Tibial nerve (tissue), 3 donors: ENCODE measurements at regions not wholly inside any gene's neighbourhood (a gene's known extent, or its start where the extent isn't known, plus 50 kb on each side); places are given as distances from the start of the nearest gene placed in this dataset.

ENCODE experiments used
- POLR2A ChIP-seq, 2 donors: fragments of 450-650 bp; IDR thresholded peaks; one replicate each; pipeline ENCODE4 v1.6.1; 2017; ENCODE audit warnings: antibody characterized with exemption in 2 of 2, mild to moderate bottlenecking in 2 of 2, moderate library complexity in 2 of 2
- TF ChIP-seq, protein P1 (sequence below), 5 experiments: fragments of 200-600 bp in 3 of 5; fragments of 450-650 bp in 2 of 5; sonication (generic) in 3 of 5; IDR thresholded peaks; one replicate each; pipeline ENCODE4 v1.5.1; 2016 to 2019; ENCODE audit warnings: antibody characterized with exemption in 5 of 5, mild to moderate bottlenecking in 3 of 5, moderate library complexity in 2 of 5

DNA sequence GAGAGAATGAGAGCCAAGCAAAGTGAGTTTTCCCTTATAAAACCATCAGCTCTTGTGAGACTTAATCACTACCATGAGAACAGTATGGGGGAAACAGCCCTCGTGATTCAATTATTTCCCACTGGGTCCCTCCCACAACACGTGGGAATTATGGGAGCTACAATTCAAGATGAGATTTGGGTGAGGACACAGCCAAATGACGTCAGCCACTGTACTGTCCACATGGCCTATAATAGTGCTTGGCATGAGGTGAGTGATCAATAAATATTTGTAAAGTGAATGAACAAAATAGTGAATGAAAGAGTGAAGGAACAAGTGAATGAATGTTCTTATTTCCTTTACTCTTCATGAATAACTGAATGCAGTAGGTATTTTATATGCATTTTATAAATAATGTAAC is 199.1 kb upstream of the GOT2 start:
- TF ChIP-seq, protein P1, sequence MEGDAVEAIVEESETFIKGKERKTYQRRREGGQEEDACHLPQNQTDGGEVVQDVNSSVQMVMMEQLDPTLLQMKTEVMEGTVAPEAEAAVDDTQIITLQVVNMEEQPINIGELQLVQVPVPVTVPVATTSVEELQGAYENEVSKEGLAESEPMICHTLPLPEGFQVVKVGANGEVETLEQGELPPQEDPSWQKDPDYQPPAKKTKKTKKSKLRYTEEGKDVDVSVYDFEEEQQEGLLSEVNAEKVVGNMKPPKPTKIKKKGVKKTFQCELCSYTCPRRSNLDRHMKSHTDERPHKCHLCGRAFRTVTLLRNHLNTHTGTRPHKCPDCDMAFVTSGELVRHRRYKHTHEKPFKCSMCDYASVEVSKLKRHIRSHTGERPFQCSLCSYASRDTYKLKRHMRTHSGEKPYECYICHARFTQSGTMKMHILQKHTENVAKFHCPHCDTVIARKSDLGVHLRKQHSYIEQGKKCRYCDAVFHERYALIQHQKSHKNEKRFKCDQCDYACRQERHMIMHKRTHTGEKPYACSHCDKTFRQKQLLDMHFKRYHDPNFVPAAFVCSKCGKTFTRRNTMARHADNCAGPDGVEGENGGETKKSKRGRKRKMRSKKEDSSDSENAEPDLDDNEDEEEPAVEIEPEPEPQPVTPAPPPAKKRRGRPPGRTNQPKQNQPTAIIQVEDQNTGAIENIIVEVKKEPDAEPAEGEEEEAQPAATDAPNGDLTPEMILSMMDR (IDR thresholded peaks at IDR 0.05) = no peak
- TF ChIP-seq POLR2A (IDR thresholded peaks at IDR 0.05) = no peak
